DMS 273 treated with DMSO at 0.1 percent for 48 hours (cell line): ENCODE measurements at regions not wholly inside any gene's neighbourhood (a gene's known extent, or its start where the extent isn't known, plus 50 kb on each side); places are given as distances from the start of the nearest gene placed in this dataset.
"Not testable (repeated sequence)": the region's sequence is repeated elsewhere in the genome, so short reads cannot be mapped to it uniquely, and the experiment has no call there.

Experiments
- DNase-seq: peaks from one replicate; lab custom pipeline; 2025; lab: John Stamatoyannopoulos, UW

DNA sequence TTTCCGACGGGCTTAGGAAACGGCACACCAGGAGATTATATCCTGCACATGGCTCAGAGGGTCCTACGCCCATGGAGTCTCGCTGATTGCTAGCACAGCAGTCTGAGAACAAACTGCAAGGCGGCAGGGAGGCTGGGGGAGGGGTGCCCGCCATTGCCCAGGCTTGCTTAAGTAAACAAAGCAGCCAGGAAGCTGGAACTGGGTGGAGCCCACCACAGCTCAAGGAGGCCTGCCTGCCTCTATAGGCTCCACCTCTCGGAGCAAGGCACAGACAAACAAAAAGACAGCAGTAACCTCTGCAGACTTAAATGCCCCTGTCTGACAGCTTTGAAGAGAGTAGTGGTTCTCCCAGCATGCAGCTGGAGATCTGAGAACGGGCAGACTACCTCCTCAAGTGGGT is 722.6 kb downstream of the BRINP3 start:
- DNase-seq, result not testable (repeated sequence)

DNA sequence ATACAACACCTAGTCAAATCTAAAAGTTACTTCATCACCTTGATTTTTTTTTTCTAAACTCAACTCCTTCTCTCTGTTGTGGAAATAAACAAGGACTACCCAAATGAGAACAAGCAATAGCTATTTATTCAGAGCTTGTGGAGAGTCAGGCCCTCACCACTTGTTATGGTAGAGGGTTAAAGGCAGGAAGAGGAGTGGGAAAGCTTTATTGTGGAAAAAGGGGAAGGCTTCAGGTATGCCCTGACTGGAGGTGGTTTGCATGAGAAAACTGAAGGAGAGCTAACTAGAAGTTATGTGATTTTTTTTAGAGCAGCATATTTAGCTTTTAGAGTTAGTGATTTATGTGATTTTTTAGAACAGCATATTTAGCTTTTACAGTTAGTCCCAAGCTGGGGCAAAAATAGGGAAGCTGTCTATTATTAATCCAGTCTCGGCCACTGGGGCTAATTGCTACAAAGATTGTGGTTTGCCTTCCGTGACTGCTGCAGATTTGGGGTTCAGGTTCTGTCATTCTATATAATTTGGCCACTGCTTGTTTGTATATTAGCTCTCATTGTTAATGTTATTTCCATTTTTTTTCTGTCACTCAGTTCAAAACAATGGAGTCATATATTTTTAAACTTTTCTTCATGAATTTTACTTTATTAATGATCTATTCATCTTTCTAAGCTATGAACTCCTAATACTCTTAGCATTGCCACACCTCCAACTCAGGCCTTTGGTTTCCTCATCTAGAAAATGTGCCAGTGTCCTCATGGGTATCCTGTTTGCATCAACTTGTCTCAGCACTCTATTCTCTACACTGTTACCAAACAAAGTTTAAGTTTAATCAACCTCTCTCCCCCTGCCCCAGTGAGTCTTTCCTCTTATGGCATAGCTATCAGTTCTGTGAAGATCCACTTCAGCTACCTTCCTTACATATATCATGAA is 713.0 kb downstream of the BRINP3 start:
- no peak for DNase-seq

DNA sequence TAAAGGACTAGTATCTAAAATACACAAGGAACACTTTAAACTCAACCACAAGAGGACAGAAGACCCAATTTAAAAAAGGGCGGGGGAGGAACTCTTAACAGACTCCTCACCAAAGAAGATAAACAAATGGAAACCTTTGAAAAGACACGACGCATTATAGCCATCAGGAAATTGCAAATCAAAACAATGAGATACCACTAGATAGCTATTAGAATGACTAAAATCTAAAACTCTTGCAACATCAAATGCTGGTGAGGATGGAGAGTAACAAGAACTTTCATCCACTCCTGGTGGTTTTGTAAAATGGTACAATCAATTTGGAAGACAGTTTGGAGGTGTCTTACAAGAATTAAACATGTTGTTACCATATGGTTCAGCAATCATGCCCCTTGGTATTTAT is 708.2 kb downstream of the BRINP3 start:
- no peak for DNase-seq

DNA sequence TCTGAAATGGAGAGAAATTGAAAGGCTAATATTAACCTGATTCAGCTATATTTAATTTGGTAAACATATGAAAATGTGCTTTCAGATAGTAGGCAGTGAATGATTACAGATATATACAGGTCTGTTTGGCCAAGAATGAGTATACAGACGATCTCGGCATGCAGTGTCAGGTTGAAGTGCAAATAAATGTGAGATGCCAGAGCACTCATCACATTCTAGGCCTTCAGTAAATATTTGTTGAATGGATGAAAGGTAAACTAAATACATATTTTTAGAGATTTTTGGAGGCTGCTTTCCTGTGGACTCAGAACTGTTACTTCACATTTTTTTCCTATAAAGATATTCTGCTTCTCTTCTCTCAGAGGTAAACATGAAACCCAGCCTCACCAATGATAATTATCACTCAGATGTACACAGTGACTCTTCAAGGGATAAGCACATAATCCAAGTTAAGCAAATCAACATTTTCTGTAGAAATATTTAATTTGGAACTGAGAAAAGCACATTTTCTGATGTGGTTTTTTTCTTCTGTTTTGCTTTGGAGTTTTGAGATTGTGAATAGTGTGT is 702.9 kb downstream of the BRINP3 start:
- no peak for DNase-seq

DNA sequence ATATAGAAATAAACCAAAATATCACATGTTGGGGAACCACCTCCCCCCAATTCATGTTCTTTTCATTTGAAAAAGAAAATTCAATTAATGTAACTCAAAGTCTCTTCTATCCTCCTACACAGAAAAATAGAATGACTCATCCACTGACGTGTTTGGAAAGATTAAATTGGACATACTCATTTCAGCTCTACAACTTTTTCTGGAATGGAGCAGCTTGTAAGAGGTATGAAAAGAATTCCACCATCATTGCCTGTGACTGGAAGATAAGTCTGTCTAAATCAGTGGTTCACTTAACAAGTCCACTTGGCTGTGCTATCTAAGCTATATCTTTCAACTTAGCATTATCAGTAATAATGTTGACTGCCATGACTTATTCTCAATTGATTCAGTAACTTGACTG is 702.3 kb downstream of the BRINP3 start:
- no peak for DNase-seq

DNA sequence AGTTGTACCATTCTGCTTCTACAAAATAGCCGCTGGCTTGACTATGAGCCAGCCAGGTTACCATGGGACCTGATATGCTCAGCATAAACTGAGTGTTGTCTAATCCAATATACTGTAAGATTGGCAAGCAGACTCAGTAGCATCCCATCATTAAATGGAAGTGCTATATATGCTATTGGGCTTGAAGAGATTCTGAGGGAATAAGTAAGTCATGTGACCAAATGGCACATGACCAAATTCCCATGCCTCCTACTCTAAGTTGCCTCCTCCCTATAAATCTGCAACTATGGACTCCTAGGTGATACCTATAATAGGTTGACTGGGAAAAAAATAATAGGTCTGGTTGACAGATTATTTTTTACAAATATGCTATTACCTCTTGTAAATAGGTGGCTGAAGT is 698.6 kb downstream of the BRINP3 start:
- no peak for DNase-seq

DNA sequence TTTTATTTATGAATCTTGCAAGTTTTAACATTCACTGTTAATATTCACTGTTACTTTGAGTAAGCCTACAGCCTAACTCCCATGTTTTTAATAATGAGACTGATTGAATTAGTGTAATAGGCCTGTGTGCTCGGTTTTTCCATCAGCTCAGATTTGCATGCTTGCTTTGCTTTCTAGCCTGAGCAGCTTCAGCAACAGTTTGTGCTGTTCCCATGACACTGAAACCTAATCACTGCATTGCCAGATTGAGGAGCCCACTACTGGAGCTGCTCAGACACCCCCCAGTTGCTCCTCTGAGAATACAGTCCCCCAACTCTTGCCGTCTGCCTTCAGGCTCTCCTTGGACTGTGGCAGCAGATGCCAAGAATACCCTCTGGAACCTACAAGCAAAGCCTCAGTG is 695.4 kb downstream of the BRINP3 start:
- DNase-seq, result no peak

DNA sequence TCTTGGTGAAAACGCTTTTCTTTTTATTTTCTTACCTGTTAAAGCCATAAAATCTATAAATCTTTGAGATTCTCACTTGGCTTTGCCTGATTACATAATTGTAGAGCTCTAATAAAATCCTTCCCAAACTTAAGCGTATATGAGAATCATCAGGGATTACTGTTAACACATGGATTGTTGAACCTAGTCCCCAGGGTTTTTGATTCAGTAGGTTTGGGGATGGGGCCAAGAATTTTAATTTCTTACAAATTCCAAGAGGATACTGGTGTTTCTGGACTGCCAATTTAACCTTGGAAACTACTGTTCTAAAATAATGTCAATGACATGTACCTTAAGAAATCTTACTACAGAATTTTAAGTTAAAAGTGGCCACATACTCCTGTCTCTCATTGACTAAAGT is 694.2 kb downstream of the BRINP3 start:
- no peak for DNase-seq

DNA sequence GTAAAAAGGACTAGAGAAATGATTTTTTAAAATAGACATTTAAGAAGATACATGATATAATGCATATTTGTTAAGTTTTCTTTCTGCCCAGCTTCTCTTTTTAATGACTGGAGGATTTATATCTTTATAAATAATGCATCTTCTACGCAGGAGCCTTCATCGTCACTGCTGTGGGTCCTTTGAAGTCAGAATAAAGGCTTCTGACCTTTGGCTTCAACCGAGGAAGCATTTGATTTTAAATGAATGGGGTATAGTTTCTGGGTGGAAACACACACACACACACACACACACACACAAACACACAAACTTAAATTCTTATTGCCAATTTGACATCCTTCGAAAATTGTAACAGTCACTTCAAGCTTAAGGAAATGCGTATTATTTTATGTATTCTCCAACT is 690.9 kb downstream of the BRINP3 start:
- DNase-seq, result no peak

DNA sequence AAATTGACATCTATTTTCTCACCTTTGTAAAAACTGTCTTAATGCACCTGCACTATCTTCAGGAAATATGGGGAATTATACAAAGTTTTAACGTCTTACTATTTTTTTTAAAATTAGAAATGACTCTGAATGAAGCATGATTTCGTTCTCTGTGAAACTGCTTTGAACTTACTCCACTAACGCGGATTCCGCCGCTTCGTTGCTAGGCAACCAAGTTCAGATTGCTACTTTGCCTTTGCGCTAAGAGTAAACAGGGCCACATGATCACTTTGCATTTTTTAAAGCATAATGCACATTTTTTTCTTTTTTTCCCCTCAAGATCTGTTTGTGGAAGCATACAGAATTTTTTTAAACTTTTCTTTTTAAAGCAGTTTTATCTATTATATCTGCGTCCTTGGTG is 690.5 kb downstream of the BRINP3 start:
- DNase-seq, result no peak

DNA sequence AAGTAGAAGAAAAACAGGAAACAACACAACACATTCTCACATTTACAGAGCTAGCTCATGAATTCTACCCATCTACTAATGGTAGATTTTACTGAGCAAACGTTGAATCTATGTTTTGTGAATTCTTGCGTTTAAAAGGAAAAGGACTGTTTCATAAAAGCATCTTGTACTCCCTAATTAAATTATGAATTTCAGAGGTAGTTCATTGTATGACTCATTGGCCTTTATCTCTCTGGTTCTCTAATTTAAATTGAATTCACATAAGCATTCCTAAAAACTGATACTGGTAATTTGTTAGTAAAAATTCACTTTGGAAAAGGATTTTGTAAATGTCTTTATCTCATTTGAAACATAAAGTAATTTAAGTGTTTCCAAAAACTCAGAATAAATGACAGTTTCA is 687.3 kb downstream of the BRINP3 start:
- DNase-seq, result no peak

DNA sequence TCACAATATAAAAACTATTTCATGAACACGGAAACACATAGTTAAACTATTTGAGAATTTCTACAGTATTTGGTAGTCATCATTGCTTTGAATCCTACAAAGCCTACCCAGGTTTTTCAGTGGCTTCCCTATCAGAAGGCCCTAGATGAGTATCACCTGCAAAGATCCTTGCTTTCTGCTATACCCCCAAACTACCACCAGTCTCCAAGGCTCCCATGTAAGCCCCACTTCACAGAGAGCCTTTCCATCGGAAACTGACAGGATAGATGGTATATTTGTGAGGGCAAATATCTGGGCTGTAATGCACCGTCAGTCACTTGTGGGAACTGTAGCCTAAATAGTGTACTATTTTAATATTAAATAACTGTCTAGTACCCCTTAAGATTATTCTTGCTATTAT is 674.3 kb downstream of the BRINP3 start:
- no peak for DNase-seq

DNA sequence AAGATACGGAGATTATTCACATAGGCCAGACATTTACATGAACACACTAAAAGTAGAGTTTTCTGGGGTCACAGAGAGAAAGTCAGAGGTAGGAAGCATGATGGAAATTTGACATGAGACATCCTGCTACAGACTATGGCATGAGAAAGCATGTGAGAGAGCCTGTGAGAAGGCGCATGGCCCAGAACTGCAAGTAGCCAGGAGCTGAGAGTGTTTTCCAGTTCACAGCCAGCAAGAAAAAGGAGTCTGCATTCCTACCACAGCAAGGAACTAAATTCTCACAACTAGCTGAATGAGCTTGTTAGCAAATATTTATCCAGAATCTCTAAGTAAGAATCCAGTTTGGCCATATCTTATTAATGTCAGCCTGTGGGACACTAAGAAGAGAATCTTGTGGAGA is 673.3 kb downstream of the BRINP3 start:
- no peak for DNase-seq

DNA sequence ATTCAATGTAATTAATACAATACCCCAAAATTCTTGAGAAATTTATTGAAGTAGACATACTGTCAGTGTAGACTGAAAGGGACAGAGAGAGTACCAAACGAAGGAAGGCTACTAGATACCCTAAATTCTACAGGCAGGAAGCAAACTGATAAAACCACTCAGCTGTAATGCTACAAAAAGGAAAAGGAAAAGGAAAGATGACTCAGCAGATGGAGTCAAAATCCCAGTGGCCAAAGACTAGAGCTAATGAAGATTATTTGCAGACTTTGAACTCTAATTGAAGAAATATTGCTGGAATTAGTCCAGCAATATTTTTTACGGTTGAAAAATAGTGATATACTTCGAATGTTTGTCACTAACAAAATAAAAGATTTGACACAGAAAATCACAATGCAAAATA is 671.9 kb downstream of the BRINP3 start:
- no peak for DNase-seq

DNA sequence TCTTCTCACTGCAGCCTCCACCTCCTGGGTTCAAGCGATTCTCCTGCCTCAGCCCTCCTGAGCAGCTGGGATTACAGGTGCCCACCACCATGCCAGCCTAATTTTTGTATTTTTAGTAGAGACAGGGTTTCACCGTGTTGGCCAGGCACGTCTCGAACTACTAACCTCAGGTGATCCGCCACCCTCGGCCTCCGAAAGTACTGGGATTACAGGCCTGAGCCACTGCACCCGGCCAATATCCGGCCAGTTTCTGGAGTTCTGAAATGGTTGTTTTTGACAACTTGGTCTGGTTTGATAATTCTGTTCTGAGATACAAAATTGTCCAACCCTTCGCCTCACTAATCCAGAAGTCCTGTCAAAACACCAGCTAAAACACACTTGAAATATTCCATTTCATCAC is 667.0 kb downstream of the BRINP3 start:
- not testable (repeated sequence) for DNase-seq

DNA sequence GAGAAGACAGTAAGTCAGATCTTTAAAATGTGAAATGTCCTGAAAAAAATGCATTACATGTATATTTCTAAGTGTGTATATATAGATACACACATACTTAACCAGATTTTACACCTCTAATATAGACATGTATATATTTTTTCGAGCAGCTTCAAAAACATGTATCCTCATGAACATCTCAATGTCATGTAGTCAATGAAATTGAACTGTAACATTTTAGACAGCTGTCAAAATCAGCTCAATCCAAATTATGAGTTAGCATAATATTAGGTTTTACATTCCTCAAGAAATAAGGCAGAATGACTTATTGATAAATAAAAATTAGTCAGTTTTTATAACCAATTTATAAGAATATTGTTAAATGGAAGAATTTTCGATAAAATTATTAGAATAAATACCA is 665.7 kb downstream of the BRINP3 start:
- no peak for DNase-seq

DNA sequence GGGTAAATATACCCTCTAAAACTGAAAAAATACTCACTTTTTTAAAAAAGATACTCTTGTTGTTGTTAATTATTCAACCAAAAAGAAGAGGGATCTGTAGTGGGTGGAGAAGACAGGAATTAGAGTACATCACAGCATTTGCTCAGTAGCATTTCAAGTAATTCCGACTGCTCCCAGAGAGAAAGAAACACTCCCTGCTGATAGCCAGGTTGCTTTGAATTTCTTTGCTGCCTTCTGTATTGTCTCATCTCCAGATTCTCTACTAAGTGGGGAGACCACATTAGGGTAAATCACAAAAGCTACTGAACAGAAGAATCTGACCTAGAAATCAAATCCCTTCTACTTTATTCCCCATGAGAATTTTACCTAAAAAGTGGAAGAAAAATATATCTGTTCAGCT is 661.1 kb downstream of the BRINP3 start:
- DNase-seq, result no peak

DNA sequence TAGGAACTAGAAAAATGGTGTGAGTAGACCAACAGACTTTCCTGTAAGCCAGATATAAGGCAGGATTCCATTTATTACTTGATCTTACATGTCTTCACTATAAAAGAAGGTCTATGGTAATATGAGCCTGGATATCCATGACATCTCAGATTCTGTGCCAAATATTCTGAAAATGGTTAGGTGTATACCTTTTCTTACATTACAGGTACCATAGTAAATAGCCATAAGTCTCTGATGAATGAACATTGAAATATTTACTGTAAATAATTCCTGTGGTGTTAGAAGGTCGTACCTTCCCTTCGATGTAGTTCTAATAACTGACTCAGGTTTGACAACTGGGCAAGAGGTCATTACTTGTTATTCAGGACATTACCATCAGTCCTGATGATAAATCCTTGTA is 657.9 kb downstream of the BRINP3 start:
- DNase-seq, result no peak

DNA sequence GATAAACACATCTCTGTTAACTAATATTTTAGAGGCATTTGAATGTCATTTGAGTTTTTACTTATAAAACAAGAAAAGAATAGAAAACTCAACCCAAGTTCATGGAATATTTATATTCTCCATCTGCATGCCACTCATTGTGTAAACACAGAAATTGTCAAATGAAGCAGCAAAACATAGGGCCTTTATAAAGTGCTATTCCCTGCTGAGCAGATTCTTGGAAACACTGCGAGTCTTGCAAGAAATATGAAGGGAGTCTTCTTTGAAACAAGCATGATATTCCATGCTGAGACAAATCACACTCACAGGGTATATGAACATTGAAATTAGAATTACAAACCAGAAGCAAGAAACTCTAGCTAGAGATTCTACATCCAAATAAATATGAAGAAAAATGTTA is 655.8 kb downstream of the BRINP3 start:
- no peak for DNase-seq

DNA sequence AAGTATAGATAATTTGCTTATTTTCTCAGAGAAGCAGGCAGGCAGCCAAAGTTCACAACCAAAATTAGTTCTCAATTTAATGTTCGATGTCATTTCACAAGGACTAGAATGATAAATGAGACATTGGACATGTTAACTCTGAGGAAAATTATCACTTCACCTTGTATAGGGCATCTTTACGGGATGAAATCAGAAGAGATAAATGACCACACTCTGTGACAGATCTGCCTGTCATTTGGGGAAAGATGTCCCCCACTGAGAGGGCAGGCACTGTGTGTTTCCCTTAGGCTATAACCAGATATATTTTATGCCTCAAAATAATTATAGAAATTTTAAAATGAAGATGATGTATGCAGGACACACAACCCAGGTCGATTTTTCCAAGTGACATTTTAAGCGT is 642.9 kb downstream of the BRINP3 start:
- DNase-seq, result no peak

DNA sequence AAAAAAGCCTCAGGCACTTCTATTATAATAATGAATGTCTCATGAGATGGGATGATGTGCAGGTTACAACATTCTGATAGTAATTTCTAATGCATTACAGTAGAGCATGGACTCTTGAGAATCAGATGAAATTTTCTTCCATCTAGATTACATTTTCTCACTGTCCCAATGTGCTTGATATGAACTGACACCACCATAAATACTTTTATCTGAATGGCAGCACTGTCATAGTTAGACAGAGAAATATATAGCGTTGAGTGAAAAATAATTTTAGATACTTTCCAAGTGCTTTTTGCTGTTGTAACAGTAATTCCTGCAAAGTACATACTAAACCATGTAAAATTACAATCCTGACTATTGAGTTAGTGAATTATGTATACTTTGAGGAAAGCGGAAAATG is 630.1 kb downstream of the BRINP3 start:
- DNase-seq, result no peak

DNA sequence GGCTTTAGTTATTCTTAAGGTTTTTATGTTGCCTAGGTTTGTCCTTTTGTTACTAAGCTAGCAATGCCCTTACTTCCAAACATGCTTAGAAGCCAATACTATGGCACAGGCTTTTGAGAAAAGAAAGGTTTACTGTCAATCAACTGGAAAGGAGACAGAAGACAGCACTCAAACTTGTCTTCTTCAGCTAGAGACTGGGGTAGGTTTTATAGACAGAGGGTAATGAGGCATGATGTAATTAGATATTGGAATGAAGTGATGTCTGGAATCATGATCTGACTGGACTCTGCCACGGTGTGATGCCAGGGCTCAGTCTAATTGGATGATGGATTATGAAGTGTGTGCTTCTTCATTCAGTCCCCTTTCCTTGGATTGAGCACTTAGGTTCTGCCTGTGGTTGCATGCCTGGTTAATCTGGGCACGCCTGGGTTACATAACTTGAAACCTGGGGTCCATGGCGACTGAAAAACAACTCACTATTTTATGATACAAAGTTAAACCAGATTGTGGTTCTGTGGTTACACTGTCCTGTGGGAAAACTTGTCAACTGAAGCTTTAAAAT is 625.8 kb downstream of the BRINP3 start:
- no peak for DNase-seq

DNA sequence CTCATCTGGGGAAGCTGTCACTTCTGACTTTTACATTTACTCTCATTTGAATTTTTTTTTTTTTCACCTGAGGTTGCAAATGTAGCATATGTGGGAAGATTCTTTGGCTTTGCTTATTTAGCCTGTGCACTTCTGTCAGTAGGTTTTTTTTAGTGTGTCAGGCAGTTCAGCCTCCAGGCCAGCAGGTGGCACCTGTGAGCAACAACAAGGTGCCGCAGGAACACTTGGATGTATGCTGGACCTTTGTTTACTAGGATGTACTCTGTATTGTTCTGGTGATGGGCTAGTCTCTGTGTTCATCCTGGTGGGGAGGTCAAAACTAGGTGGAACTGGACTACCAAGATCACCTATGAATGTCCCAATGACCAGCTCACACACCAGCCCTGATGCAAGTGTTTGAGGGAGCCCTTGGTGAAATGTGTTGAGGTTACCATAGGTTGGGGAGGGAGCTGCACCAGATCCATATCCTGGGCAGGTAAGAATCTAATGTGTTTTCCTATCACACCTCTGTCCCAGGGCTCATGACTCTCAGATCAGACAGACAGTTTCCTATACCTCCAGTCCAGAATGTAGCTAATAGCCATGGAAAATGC is 618.2 kb downstream of the BRINP3 start:
- DNase-seq, result no peak
